ENCODE measurements at regions not wholly inside any gene's neighbourhood (a gene's known extent, or its start where the extent isn't known, plus 50 kb on each side); places are given as distances from the start of the nearest gene placed in this dataset.

GRCh38 chr21:28740125-28740524 lies 252.6 kb downstream of the LTN1 start:
- intact Hi-C loops (cut with DNase I; ENCODE audit: low total_unique reads) = loop anchor here (10.0 kb wide), 1 partner anchor 1895 kb away; the partner anchor contains the start of gene ADAMTS1
- no peak for DNase-seq
- no peak overlapping the region for H3K27ac ChIP-seq

GRCh38 chr21:28738882-28739281 lies 253.8 kb downstream of the LTN1 start:
- Histone ChIP-seq H3K4me3 (no peak overlapping the region), H3K27me3 (no peaks in the 10 kb centered on the region), H3K9me3 (no peaks in the 10 kb centered on the region), H3K4me1 (no peaks in the 10 kb centered on the region), H3K36me3 (no peaks in the 10 kb centered on the region), H3K27ac (peak overlapping the region in 1 of 2 donors; percentile 10)
- DNase-seq = no peak
- intact Hi-C loops (cut with DNase I; ENCODE audit: low total_unique reads) = no loop called here
- TF ChIP-seq POLR2A (IDR thresholded peaks at IDR 0.05) (no peak), CTCF (IDR thresholded peaks at IDR 0.05) (no peak)

More at GRCh38 chr21:28740125-28740524, 252.6 kb downstream of the LTN1 start:
- no peak overlapping the region for H3K4me3 ChIP-seq
- no peaks in the 10 kb centered on the region for H3K27me3 ChIP-seq
- no peak for TF ChIP-seq POLR2A (IDR thresholded peaks at IDR 0.05)
- no peak for TF ChIP-seq CTCF (IDR thresholded peaks at IDR 0.05)
- no peaks in the 10 kb centered on the region for H3K9me3 ChIP-seq
- H3K36me3 ChIP-seq = no peaks in the 10 kb centered on the region
- no peaks in the 10 kb centered on the region for H3K4me1 ChIP-seq

GRCh38 chr21:28738420-28738704 lies 254.3 kb downstream of the LTN1 start:
- intact Hi-C loops (cut with DNase I; ENCODE audit: low total_unique reads) = no loop called here
- no peaks in the 10 kb centered on the region for H3K4me1 ChIP-seq
- no peak overlapping the region for H3K4me3 ChIP-seq
- TF ChIP-seq POLR2A (IDR thresholded peaks at IDR 0.05) = no peak
- TF ChIP-seq CTCF (IDR thresholded peaks at IDR 0.05) = no peak
- H3K36me3 ChIP-seq = no peaks in the 10 kb centered on the region
- H3K27ac ChIP-seq = peak overlapping the region; percentile 2 to 10
- no peaks in the 10 kb centered on the region for H3K9me3 ChIP-seq
- H3K27me3 ChIP-seq = no peaks in the 10 kb centered on the region
- DNase-seq = no peak

- Histone ChIP-seq H3K4me3 (no peak overlapping the region), H3K4me1 (no peaks in the 10 kb centered on the region), H3K27ac (peak overlapping the region; percentile 2 to 10), H3K9me3 (no peaks in the 10 kb centered on the region), H3K36me3 (no peaks in the 10 kb centered on the region), H3K27me3 (no peaks in the 10 kb centered on the region)
- intact Hi-C loops (cut with DNase I; ENCODE audit: low total_unique reads) = no loop called here
- no peak for DNase-seq
- TF ChIP-seq POLR2A (IDR thresholded peaks at IDR 0.05) = no peak
- no peak for TF ChIP-seq CTCF (IDR thresholded peaks at IDR 0.05)
These were observed 254.8 kb downstream of the LTN1 start for GRCh38 chr21:28737674-28738419.

GRCh38 chr21:28734522-28735175 lies 258.0 kb downstream of the LTN1 start:
- intact Hi-C loops (cut with DNase I; ENCODE audit: low total_unique reads) = no loop called here
- Histone ChIP-seq H3K4me3 (no peak overlapping the region), H3K36me3 (no peaks in the 10 kb centered on the region), H3K27ac (no peak overlapping the region), H3K27me3 (no peaks in the 10 kb centered on the region), H3K4me1 (no peaks in the 10 kb centered on the region), H3K9me3 (no peaks in the 10 kb centered on the region)
- DNase-seq = no peak
- TF ChIP-seq POLR2A (IDR thresholded peaks at IDR 0.05) (no peak), CTCF (IDR thresholded peaks at IDR 0.05) (no peak)

Measured in uterus (tissue), 3 donors.